Kidney (tissue), 13 donors: ENCODE measurements at regions not wholly inside any gene's neighbourhood (a gene's known extent, or its start where the extent isn't known, plus 50 kb on each side); places are given as distances from the start of the nearest gene placed in this dataset.
"Not testable (repeated sequence)": the region's sequence is repeated elsewhere in the genome, so short reads cannot be mapped to it uniquely, and the experiment has no call there.

ENCODE experiments used
- DNase-seq, 5 donors: peaks; one replicate each; pipeline ENCODE4 v3.0.0-alpha.2; 2013 to 2020
- FAIRE-seq: peaks from 2 replicates; lab custom pipeline; 2012; peaks lifted over from hg19 to GRCh38; lab: Jason Lieb, UNC
- H3K27ac ChIP-seq, 2 donors: one replicate each; pipeline ENCODE4 v1.7.0; 2013; ENCODE audit warnings: low read depth in 2 of 2, low read length in 2 of 2, inconsistent platforms in 1 of 2
- H3K27me3 ChIP-seq: one replicate; pipeline ENCODE4 v1.7.1; 2013; ENCODE audit warnings: low read length, inconsistent platforms; ENCODE audit not compliant: control insufficient read depth, insufficient read depth
- H3K36me3 ChIP-seq, 3 donors: one replicate each; pipeline versions ENCODE4 v1.7.0 to v1.7.1; 2013; ENCODE audit warnings: low read length in 3 of 3, control low read depth in 1 of 3, inconsistent platforms in 1 of 3; ENCODE audit not compliant: insufficient read depth in 3 of 3, control insufficient read depth in 2 of 3
- H3K4me1 ChIP-seq, 3 donors: one replicate each; pipeline versions ENCODE4 v1.7.0 to v1.7.1; 2013; ENCODE audit warnings: low read length in 3 of 3, inconsistent platforms in 1 of 3, low read depth in 1 of 3; ENCODE audit not compliant: control insufficient read depth in 2 of 3, insufficient read depth in 2 of 3
- H3K4me3 ChIP-seq, 3 donors: one replicate each; pipeline versions ENCODE4 v1.7.0 to v1.8.1; 2013; ENCODE audit warnings: low read length in 3 of 3, control low read depth in 1 of 3, inconsistent platforms in 1 of 3
- H3K9ac ChIP-seq, 3 donors: one replicate each; pipeline versions ENCODE4 v1.7.0 to v1.7.1; 2013; ENCODE audit warnings: low read length in 3 of 3, control low read depth in 1 of 3, inconsistent platforms in 1 of 3
- H3K9me3 ChIP-seq, 3 donors: one replicate each; pipeline versions ENCODE4 v1.7.0 to v1.7.1; 2013; ENCODE audit warnings: low read length in 3 of 3, control low read depth in 1 of 3, inconsistent platforms in 1 of 3; ENCODE audit not compliant: control insufficient read depth in 2 of 3, insufficient read depth in 1 of 3
- intact Hi-C: fragments of 100-400 bp; cut with DNase I; formaldehyde crosslinking; loops from one replicate; pipeline ENCODE4 v1.11.1; 2022
- TF ChIP-seq, protein P1 (sequence below): IDR thresholded peaks from 3 replicates; pipeline ENCODE4 v1.5.1; 2012; ENCODE audit warnings: mild to moderate bottlenecking, moderate library complexity, borderline replicate concordance; ENCODE audit not compliant: insufficient read depth; ENCODE audit errors: extremely low read depth
- donor health status: control.
- donor health status: control.
- donor health status: control.
- donor health status: control.
- donor health status: control.
- donor health status: DM: yes; HTN: yes; CAD: no.
- donor health status: Normal renal cell carcinoma (clear cell type).

DNA sequence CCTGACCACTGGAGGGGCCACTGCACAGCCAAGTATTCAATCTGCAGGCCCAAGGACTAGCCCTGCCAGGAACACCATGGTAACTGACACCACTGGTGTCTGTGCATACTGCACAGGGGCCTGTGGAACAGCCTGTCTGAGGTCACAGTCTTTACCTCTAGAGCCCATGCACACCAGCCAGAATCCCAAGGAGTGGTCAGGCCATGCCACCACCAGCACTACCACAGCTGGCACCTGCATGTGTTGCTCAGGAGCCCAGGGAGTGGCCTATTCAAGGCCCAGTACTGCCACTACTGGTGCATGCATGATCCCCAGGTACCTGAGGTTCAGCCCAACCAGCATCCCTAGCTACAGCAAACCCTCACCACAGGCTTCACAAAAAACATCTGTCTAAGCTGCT is 546.0 kb upstream of the RGMB start:
- Histone ChIP-seq H3K27ac (no peak overlapping the region), H3K27me3 (no peaks in the 10 kb centered on the region), H3K36me3 (no peaks in the 10 kb centered on the region), H3K9me3 (peaks cover 0 to 9% (median 0%) of the 10 kb centered on the region in 3 donors), H3K9ac (no peak overlapping the region), H3K4me3 (no peak overlapping the region), H3K4me1 (no peaks in the 10 kb centered on the region)
- intact Hi-C loops: no loop called here
- TF ChIP-seq, protein P1, sequence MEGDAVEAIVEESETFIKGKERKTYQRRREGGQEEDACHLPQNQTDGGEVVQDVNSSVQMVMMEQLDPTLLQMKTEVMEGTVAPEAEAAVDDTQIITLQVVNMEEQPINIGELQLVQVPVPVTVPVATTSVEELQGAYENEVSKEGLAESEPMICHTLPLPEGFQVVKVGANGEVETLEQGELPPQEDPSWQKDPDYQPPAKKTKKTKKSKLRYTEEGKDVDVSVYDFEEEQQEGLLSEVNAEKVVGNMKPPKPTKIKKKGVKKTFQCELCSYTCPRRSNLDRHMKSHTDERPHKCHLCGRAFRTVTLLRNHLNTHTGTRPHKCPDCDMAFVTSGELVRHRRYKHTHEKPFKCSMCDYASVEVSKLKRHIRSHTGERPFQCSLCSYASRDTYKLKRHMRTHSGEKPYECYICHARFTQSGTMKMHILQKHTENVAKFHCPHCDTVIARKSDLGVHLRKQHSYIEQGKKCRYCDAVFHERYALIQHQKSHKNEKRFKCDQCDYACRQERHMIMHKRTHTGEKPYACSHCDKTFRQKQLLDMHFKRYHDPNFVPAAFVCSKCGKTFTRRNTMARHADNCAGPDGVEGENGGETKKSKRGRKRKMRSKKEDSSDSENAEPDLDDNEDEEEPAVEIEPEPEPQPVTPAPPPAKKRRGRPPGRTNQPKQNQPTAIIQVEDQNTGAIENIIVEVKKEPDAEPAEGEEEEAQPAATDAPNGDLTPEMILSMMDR: no peak
- FAIRE-seq (no peak), DNase-seq (no peak)

DNA sequence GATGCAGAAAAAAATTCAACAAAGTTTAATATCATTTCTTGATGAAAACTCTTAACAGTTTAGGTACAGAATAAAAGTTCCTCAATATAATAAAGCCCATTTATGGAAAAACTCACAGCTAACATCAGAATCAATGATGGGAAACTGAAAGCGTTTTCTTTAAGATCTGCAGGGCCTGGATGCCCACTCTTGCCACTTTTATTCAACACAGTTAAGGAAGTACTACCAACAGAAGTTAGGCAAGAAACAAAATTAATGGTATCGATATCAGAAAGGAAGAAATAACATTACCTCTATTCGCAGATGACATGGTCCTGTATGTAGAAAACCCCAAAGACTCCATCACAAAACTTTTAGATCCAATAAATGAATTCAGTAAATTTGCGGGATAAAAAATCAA is 542.4 kb upstream of the RGMB start:
- no peaks in the 10 kb centered on the region for H3K27me3 ChIP-seq
- H3K27ac ChIP-seq: no peak overlapping the region
- H3K9me3 ChIP-seq: peaks cover 0 to 12% (median 2%) of the 10 kb centered on the region in 3 donors
- H3K36me3 ChIP-seq: no peaks in the 10 kb centered on the region
- TF ChIP-seq, protein P1: no peak
- intact Hi-C loops: no loop called here
- DNase-seq (no peak), FAIRE-seq (no peak)
- H3K4me3 ChIP-seq: no peak overlapping the region
- no peak overlapping the region for H3K9ac ChIP-seq
- H3K4me1 ChIP-seq: no peaks in the 10 kb centered on the region

DNA sequence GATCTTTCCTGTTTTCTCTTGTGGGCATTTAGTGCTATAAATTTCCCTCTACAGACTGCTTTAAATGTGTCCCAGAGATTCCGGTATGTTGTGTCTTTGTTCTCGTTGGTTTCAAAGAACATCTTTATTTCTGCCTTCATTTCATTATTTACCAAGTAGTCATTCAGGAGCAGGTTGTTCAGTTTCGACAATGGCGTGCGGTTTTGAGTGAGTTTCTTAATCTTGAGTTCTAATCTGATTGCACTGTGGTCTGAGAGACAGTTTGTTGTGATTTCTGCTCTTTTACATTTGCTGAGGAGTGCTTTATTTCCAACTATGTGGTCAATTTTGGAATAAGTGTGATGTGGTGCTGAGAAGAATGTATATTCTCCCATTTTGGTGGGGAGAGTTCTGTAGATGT is 535.7 kb upstream of the RGMB start:
- DNase-seq, H3K4me1 ChIP-seq, FAIRE-seq, H3K9ac ChIP-seq, intact Hi-C loops, H3K36me3 ChIP-seq, H3K27ac ChIP-seq, H3K9me3 ChIP-seq, H3K4me3 ChIP-seq, H3K27me3 ChIP-seq: not testable (repeated sequence)

DNA sequence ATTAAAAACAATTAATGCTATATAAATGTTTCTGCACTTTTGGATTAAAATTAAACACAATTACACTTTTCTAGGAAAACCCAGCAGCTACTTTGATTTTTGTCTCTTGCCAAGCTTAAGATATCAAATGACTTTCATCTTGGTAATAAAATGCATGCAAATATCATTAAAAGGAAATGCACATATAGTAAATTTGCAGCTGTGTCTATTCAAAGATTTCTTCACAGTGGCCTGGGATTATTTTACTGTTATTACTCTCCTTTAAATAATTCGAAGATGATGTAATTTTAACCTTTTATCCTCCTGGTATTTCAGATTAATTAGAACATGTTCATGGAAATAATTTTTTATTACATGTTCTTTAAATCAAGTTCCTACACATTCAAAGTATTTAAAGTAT is 529.5 kb upstream of the RGMB start:
- no peaks in the 10 kb centered on the region for H3K27me3 ChIP-seq
- no peak for FAIRE-seq
- no peak overlapping the region for H3K27ac ChIP-seq
- no peaks in the 10 kb centered on the region for H3K36me3 ChIP-seq
- no peak for DNase-seq
- no peak overlapping the region for H3K4me3 ChIP-seq
- intact Hi-C loops: no loop called here
- peaks cover 0 to 2% (median 0%) of the 10 kb centered on the region in 3 donors for H3K9me3 ChIP-seq
- H3K4me1 ChIP-seq: no peaks in the 10 kb centered on the region
- TF ChIP-seq, protein P1: no peak
- no peak overlapping the region for H3K9ac ChIP-seq
